Right atrium auricular region (tissue), 2 donors: ENCODE measurements at regions not wholly inside any gene's neighbourhood (a gene's known extent, or its start where the extent isn't known, plus 50 kb on each side); places are given as distances from the start of the nearest gene placed in this dataset.

Source experiments
- DNase-seq: peaks from one replicate; pipeline ENCODE4 v3.0.0-alpha.2; 2019; ENCODE audit warnings: low spot score
- H3K27ac ChIP-seq, 2 donors: fragments of 200-600 bp; sonication (generic); 1 replicate in 1 of 2; 2 replicates in 1 of 2; pipeline ENCODE4 v1.5.1; 2016 to 2019
- H3K27me3 ChIP-seq, 2 donors: fragments of 200-600 bp; sonication (generic); one replicate each; pipeline versions ENCODE4 v1.5.1 to v1.6.0; 2017 to 2019
- H3K36me3 ChIP-seq: fragments of 200-600 bp; sonication (generic); one replicate; pipeline ENCODE4 v1.5.1; 2016
- H3K4me1 ChIP-seq, 2 donors: fragments of 200-600 bp; sonication (generic); one replicate each; pipeline versions ENCODE4 v1.5.1 to v1.6.0; 2017 to 2019
- H3K4me3 ChIP-seq, 2 donors: fragments of 200-600 bp; sonication (generic); 1 replicate in 1 of 2; 2 replicates in 1 of 2; pipeline ENCODE4 v1.5.1; 2017 to 2019; ENCODE audit warnings: mild to moderate bottlenecking in 1 of 2, moderate library complexity in 1 of 2
- H3K9me3 ChIP-seq, 2 donors: fragments of 200-600 bp; sonication (generic); one replicate each; pipeline ENCODE4 v1.5.1; 2019
- TF ChIP-seq, protein P1 (sequence below), 2 donors: fragments of 200-600 bp; sonication (generic); IDR thresholded peaks; one replicate each; pipeline ENCODE4 v1.5.1; 2019; ENCODE audit warnings: antibody characterized with exemption in 2 of 2

DNA sequence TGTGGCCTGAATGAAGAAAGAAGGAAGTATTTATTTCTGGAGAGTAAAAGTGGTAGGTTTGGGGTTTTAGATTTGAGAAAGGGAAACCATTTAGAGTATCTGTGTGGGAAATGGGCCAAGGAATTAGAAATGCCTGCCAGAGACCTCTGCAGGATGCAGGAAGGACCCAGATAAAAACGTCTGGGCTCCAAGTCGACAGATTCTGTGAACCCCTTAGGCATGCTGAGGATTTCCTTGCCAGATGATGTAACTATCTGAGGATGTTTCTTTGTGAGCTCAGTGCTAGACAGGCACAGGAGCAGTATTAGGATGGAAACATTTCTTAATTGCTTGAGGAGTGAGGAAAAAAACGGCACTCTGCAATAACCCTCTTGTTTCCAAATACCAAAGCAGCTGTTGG, 251.8 kb upstream of the DMRT1 start:
- Histone ChIP-seq H3K4me3 (no peak overlapping the region), H3K27me3 (no peaks in the 10 kb centered on the region), H3K4me1 (peaks cover 0 to 48% of the 10 kb centered on the region in 2 donors), H3K27ac (peak overlapping the region; percentile 66 to 85), H3K36me3 (no peaks in the 10 kb centered on the region), H3K9me3 (no peaks in the 10 kb centered on the region)
- TF ChIP-seq, protein P1, sequence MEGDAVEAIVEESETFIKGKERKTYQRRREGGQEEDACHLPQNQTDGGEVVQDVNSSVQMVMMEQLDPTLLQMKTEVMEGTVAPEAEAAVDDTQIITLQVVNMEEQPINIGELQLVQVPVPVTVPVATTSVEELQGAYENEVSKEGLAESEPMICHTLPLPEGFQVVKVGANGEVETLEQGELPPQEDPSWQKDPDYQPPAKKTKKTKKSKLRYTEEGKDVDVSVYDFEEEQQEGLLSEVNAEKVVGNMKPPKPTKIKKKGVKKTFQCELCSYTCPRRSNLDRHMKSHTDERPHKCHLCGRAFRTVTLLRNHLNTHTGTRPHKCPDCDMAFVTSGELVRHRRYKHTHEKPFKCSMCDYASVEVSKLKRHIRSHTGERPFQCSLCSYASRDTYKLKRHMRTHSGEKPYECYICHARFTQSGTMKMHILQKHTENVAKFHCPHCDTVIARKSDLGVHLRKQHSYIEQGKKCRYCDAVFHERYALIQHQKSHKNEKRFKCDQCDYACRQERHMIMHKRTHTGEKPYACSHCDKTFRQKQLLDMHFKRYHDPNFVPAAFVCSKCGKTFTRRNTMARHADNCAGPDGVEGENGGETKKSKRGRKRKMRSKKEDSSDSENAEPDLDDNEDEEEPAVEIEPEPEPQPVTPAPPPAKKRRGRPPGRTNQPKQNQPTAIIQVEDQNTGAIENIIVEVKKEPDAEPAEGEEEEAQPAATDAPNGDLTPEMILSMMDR (IDR thresholded peaks at IDR 0.05) = no peak
- DNase-seq = no peak

DNA sequence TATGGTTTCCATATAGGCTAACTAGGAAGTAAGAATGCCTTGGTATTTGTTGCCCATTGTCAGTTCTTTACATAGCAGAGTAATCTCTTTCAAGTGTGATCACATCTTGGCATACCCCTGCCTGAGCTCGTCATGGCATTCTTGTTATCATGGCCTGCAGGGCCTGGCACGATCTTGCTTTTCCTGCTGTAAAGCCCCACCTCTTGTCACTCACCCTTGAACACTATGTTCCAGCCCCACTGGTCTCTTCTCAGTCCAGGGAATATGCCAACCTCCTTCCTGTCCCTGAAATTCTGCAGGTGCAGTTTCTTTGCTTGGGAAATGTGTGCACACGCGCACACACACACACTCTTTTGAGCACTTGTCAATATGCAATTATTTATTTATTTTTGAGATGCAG, 250.2 kb upstream of the DMRT1 start:
- DNase-seq = peak; percentile 77
- TF ChIP-seq, protein P1 (IDR thresholded peaks at IDR 0.05) = no peak
- H3K36me3 ChIP-seq = no peaks in the 10 kb centered on the region
- H3K9me3 ChIP-seq = no peaks in the 10 kb centered on the region
- H3K4me1 ChIP-seq = peaks cover 0 to 46% of the 10 kb centered on the region in 2 donors
- peak overlapping the region; percentile 66 to 85 for H3K27ac ChIP-seq
- H3K27me3 ChIP-seq = no peaks in the 10 kb centered on the region
- no peak overlapping the region for H3K4me3 ChIP-seq

DNA sequence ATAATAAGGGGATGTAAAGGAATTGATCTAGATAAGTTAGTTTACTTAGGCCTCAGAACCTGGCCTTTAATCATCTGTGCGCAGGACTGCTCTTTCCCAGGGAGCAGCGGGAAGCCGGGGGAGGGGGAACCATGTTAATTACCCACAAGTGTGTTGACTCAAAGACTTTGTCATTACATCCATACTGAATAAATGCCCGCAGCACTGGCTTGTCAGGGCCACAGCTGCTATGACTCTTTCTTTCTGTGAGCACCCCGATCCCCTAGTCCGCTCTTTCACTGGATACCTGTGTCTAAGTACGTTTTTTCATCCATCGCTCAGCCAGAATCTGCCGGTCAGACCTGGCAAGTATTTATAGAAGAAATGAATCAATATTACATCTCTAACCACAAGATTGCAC, 249.3 kb upstream of the DMRT1 start:
- H3K4me3 ChIP-seq = no peak overlapping the region
- no peaks in the 10 kb centered on the region for H3K36me3 ChIP-seq
- H3K27me3 ChIP-seq = no peaks in the 10 kb centered on the region
- peak overlapping the region; percentile 66 to 85 for H3K27ac ChIP-seq
- no peaks in the 10 kb centered on the region for H3K9me3 ChIP-seq
- no peak for DNase-seq
- peaks cover 0 to 38% of the 10 kb centered on the region in 2 donors for H3K4me1 ChIP-seq
- TF ChIP-seq, protein P1 (IDR thresholded peaks at IDR 0.05) = no peak

DNA sequence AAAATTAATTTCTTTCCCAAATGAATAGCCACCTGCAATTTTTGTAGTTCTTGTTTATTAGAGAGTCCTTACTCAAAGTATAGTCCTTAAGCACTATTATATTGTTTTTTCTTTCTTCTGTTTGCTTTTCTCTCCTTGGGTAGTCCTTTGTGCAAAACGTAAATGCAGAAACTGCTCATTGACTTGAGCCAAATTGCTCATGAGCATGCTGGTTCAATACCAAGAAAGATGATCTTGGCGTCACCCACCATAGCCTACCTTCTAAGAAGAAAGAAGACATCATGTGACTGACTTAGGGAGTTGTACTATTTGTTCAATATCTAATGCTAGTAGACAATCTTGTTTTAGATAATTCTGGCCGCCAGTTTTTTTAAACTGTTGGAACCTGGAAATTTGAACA, 248.8 kb upstream of the DMRT1 start:
- no peaks in the 10 kb centered on the region for H3K27me3 ChIP-seq
- H3K27ac ChIP-seq = peak overlapping the region; percentile 62 to 85
- no peak for DNase-seq
- H3K4me1 ChIP-seq = peaks cover 0 to 38% of the 10 kb centered on the region in 2 donors
- TF ChIP-seq, protein P1 (IDR thresholded peaks at IDR 0.05) = no peak
- no peaks in the 10 kb centered on the region for H3K9me3 ChIP-seq
- no peak overlapping the region for H3K4me3 ChIP-seq
- H3K36me3 ChIP-seq = no peaks in the 10 kb centered on the region

DNA sequence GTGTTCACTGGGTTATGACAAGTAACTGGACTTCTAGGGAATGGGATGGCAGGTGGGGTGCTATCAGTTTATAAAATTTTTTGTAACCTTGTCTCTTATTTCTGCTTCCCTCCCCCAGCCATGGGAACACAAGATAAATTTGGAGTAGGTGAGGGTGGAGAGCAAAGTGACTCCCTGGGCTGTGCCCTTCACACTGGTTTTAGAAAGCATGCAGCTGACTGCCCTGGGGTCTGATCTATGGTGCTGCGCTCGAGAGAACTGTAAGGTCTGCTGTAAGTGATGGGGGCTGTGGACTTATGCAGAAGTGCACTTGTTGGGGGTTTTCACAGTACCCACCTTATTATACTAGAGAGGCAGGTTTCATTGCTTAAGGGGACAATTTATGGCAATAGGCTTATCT, 247.7 kb upstream of the DMRT1 start:
- TF ChIP-seq, protein P1 (IDR thresholded peaks at IDR 0.05) = no peak

DNA sequence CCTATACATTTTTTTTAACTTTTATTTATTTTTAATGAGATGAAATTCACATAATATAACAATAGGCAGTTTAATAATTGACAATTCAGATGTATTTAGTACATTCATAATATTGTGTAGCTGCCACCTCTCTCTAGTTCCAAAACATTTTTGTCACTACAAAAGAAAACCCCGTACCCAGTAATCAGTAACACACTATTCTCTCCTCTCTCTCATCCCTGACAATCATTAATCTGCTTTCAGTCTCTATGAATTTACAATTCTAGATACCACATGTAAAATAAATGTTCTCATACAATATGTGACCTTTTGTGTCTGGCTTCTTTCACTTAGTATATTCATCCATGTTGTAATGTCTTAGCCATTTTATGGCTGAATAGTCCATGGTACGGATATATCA, 244.8 kb upstream of the DMRT1 start:
- DNase-seq = no peak
- Histone ChIP-seq H3K4me1 (peaks cover 0 to 7% of the 10 kb centered on the region in 2 donors), H3K27ac (peak overlapping the region; percentile 62 to 85), H3K9me3 (no peaks in the 10 kb centered on the region), H3K4me3 (peak overlapping the region in 1 of 2 donors; percentile 24), H3K36me3 (no peaks in the 10 kb centered on the region), H3K27me3 (no peaks in the 10 kb centered on the region)
- TF ChIP-seq, protein P1 (IDR thresholded peaks at IDR 0.05) = no peak

More for the DNA sequence above, 247.7 kb upstream of the DMRT1 start:
- H3K36me3 ChIP-seq = no peaks in the 10 kb centered on the region
- H3K9me3 ChIP-seq = no peaks in the 10 kb centered on the region
- DNase-seq = no peak
- H3K4me3 ChIP-seq = peak overlapping the region; percentile 7 to 33
- H3K27me3 ChIP-seq = no peaks in the 10 kb centered on the region
- H3K27ac ChIP-seq = peak overlapping the region; percentile 62 to 85
- peaks cover 0 to 35% of the 10 kb centered on the region in 2 donors for H3K4me1 ChIP-seq
